ENCODE measurements at regions not wholly inside any gene's neighbourhood (a gene's known extent, or its start where the extent isn't known, plus 50 kb on each side); places are given as distances from the start of the nearest gene placed in this dataset.

GRCh38 chr2:3101016-3101942 lies 276.3 kb downstream of the EIPR1 start:
- TF ChIP-seq CTCF (IDR thresholded peaks at IDR 0.05) (no peak), EZH2 (IDR thresholded peaks at IDR 0.05) (no peak)
